ENCODE measurements at regions not wholly inside any gene's neighbourhood (a gene's known extent, or its start where the extent isn't known, plus 50 kb on each side); places are given as distances from the start of the nearest gene placed in this dataset.

GRCh38 chr15:93895976-93896770 is 335.2 kb upstream of the MCTP2 start:
- no peak overlapping the region for H3K4me3 ChIP-seq (ENCODE audit: low read length)

GRCh38 chr15:93894438-93895036 is 336.8 kb upstream of the MCTP2 start:
- TF ChIP-seq ZNF274 (IDR thresholded peaks at IDR 0.05; ENCODE audit: low read depth, low read length) = no peak
- H3K4me3 ChIP-seq (ENCODE audit: low read length) = no peak overlapping the region

More at GRCh38 chr15:93895976-93896770, 335.2 kb upstream of the MCTP2 start:
- no peak for TF ChIP-seq ZNF274 (IDR thresholded peaks at IDR 0.05; ENCODE audit: low read depth, low read length)

GRCh38 chr15:93887151-93887550 is 344.2 kb upstream of the MCTP2 start:
- TF ChIP-seq ZNF274 (IDR thresholded peaks at IDR 0.05; ENCODE audit: low read depth, low read length) = no peak
- H3K4me3 ChIP-seq (ENCODE audit: low read length) = no peak overlapping the region

GRCh38 chr15:93882779-93883178 is 348.6 kb upstream of the MCTP2 start:
- TF ChIP-seq ZNF274 (IDR thresholded peaks at IDR 0.05; ENCODE audit: low read depth, low read length) = no peak

GRCh38 chr15:93882141-93882540 is 349.2 kb upstream of the MCTP2 start:
- H3K4me3 ChIP-seq (ENCODE audit: low read length) = no peak overlapping the region
- TF ChIP-seq ZNF274 (IDR thresholded peaks at IDR 0.05; ENCODE audit: low read depth, low read length) = no peak

More at GRCh38 chr15:93882779-93883178, 348.6 kb upstream of the MCTP2 start:
- no peak overlapping the region for H3K4me3 ChIP-seq (ENCODE audit: low read length)

- no peak overlapping the region for H3K4me3 ChIP-seq (ENCODE audit: low read length)
- TF ChIP-seq ZNF274 (IDR thresholded peaks at IDR 0.05; ENCODE audit: low read depth, low read length) = no peak
Measured at GRCh38 chr15:93881310-93881709, 350.1 kb upstream of the MCTP2 start.

- H3K4me3 ChIP-seq (ENCODE audit: low read length) = no peak overlapping the region
- no peak for TF ChIP-seq ZNF274 (IDR thresholded peaks at IDR 0.05; ENCODE audit: low read depth, low read length)
Measured at GRCh38 chr15:93880358-93880757, 351.0 kb upstream of the MCTP2 start.

- no peak for TF ChIP-seq ZNF274 (IDR thresholded peaks at IDR 0.05; ENCODE audit: low read depth, low read length)
- H3K4me3 ChIP-seq (ENCODE audit: low read length) = no peak overlapping the region
Measured at GRCh38 chr15:93870583-93870982, 360.8 kb upstream of the MCTP2 start.

GRCh38 chr15:93866948-93867347 is 364.4 kb upstream of the MCTP2 start:
- no peak overlapping the region for H3K4me3 ChIP-seq (ENCODE audit: low read length)
- TF ChIP-seq ZNF274 (IDR thresholded peaks at IDR 0.05; ENCODE audit: low read depth, low read length) = no peak

GRCh38 chr15:93866476-93866875 is 364.9 kb upstream of the MCTP2 start:
- no peak for TF ChIP-seq ZNF274 (IDR thresholded peaks at IDR 0.05; ENCODE audit: low read depth, low read length)
- no peak overlapping the region for H3K4me3 ChIP-seq (ENCODE audit: low read length)

GRCh38 chr15:93865586-93865985 is 365.8 kb upstream of the MCTP2 start:
- H3K4me3 ChIP-seq (ENCODE audit: low read length) = no peak overlapping the region

GRCh38 chr15:93862791-93863190 is 368.6 kb upstream of the MCTP2 start:
- no peak for TF ChIP-seq ZNF274 (IDR thresholded peaks at IDR 0.05; ENCODE audit: low read depth, low read length)
- no peak overlapping the region for H3K4me3 ChIP-seq (ENCODE audit: low read length)

More at GRCh38 chr15:93865586-93865985, 365.8 kb upstream of the MCTP2 start:
- no peak for TF ChIP-seq ZNF274 (IDR thresholded peaks at IDR 0.05; ENCODE audit: low read depth, low read length)

GRCh38 chr15:93861956-93862741 is 369.2 kb upstream of the MCTP2 start:
- no peak for TF ChIP-seq ZNF274 (IDR thresholded peaks at IDR 0.05; ENCODE audit: low read depth, low read length)
- no peak overlapping the region for H3K4me3 ChIP-seq (ENCODE audit: low read length)

- H3K4me3 ChIP-seq (ENCODE audit: low read length) = no peak overlapping the region
Measured at GRCh38 chr15:93861413-93861812, 369.9 kb upstream of the MCTP2 start.

More at GRCh38 chr15:93861413-93861812, 369.9 kb upstream of the MCTP2 start:
- no peak for TF ChIP-seq ZNF274 (IDR thresholded peaks at IDR 0.05; ENCODE audit: low read depth, low read length)

Measured in GM08714 (cell line).